ENCODE measurements at regions not wholly inside any gene's neighbourhood (a gene's known extent, or its start where the extent isn't known, plus 50 kb on each side); places are given as distances from the start of the nearest gene placed in this dataset.

- no peak for DNase-seq
- no peak overlapping the region for H2AFZ ChIP-seq (ENCODE audit: low read length)
- no peak overlapping the region for H3K27ac ChIP-seq (ENCODE audit: low read length)
- H3K4me3 ChIP-seq (ENCODE audit: low read length) = no peak overlapping the region
- H4K20me1 ChIP-seq (ENCODE audit: insufficient read depth, low read depth, low read length) = no peaks in the 10 kb centered on the region
- no peaks in the 10 kb centered on the region for H3K4me1 ChIP-seq (ENCODE audit: low read length)
- H3K9me3 ChIP-seq (ENCODE audit: low read length) = no peaks in the 10 kb centered on the region
- H3K79me2 ChIP-seq (ENCODE audit: low read length) = no peaks in the 10 kb centered on the region
- no peak overlapping the region for H3K9ac ChIP-seq (ENCODE audit: low read length)
- no peaks in the 10 kb centered on the region for H3K27me3 ChIP-seq (ENCODE audit: low read length)
- no peaks in the 10 kb centered on the region for H3K9me2 ChIP-seq (replicated peaks; ENCODE audit: insufficient read depth, low read length)
- no peaks in the 10 kb centered on the region for H3K36me3 ChIP-seq (ENCODE audit: insufficient read depth, low read length)
- H3K4me2 ChIP-seq (ENCODE audit: low read depth, low read length, poor library complexity, severe bottlenecking) = no peak overlapping the region
These were observed 221.9 kb upstream of the CDH4 start for GRCh38 chr20:61030130-61030529.

GRCh38 chr20:61031101-61031830, 220.8 kb upstream of the CDH4 start:
- Histone ChIP-seq H3K36me3 (ENCODE audit: insufficient read depth, low read length) (no peaks in the 10 kb centered on the region), H3K27ac (ENCODE audit: low read length) (no peak overlapping the region), H3K4me3 (ENCODE audit: low read length) (no peak overlapping the region), H3K9ac (ENCODE audit: low read length) (no peak overlapping the region), H3K9me3 (ENCODE audit: low read length) (no peaks in the 10 kb centered on the region), H2AFZ (ENCODE audit: low read length) (no peak overlapping the region), H3K79me2 (ENCODE audit: low read length) (no peaks in the 10 kb centered on the region), H3K9me2 (replicated peaks; ENCODE audit: insufficient read depth, low read length) (no peaks in the 10 kb centered on the region; the same call in 1 of the 2 replicates), H3K27me3 (ENCODE audit: low read length) (no peaks in the 10 kb centered on the region), H3K4me2 (ENCODE audit: low read depth, low read length, poor library complexity, severe bottlenecking) (no peak overlapping the region), H4K20me1 (ENCODE audit: insufficient read depth, low read depth, low read length) (no peaks in the 10 kb centered on the region), H3K4me1 (ENCODE audit: low read length) (no peaks in the 10 kb centered on the region)
- no peak for DNase-seq

GRCh38 chr20:61037498-61037897, 214.6 kb upstream of the CDH4 start:
- H4K20me1 ChIP-seq (ENCODE audit: insufficient read depth, low read depth, low read length) = no peaks in the 10 kb centered on the region
- H3K9me2 ChIP-seq (replicated peaks; ENCODE audit: insufficient read depth, low read length) = no peaks in the 10 kb centered on the region; the same call in 1 of the 2 replicates
- H3K9me3 ChIP-seq (ENCODE audit: low read length) = peaks cover 3% of the 10 kb centered on the region
- no peak overlapping the region for H3K27ac ChIP-seq (ENCODE audit: low read length)
- H3K79me2 ChIP-seq (ENCODE audit: low read length) = no peaks in the 10 kb centered on the region
- H3K36me3 ChIP-seq (ENCODE audit: insufficient read depth, low read length) = no peaks in the 10 kb centered on the region
- no peak overlapping the region for H3K4me3 ChIP-seq (ENCODE audit: low read length)
- H2AFZ ChIP-seq (ENCODE audit: low read length) = no peak overlapping the region
- no peak overlapping the region for H3K9ac ChIP-seq (ENCODE audit: low read length)
- no peak overlapping the region for H3K4me2 ChIP-seq (ENCODE audit: low read depth, low read length, poor library complexity, severe bottlenecking)
- DNase-seq = no peak
- no peaks in the 10 kb centered on the region for H3K27me3 ChIP-seq (ENCODE audit: low read length)
- no peaks in the 10 kb centered on the region for H3K4me1 ChIP-seq (ENCODE audit: low read length)

GRCh38 chr20:61041481-61041880, 210.6 kb upstream of the CDH4 start:
- Histone ChIP-seq H3K27ac (ENCODE audit: low read length) (no peak overlapping the region), H3K4me2 (ENCODE audit: low read depth, low read length, poor library complexity, severe bottlenecking) (no peak overlapping the region)
- no peak for DNase-seq

GRCh38 chr20:61042506-61043385, 209.3 kb upstream of the CDH4 start:
- no peak overlapping the region for H3K27ac ChIP-seq (ENCODE audit: low read length)
- no peaks in the 10 kb centered on the region for H3K4me1 ChIP-seq (ENCODE audit: low read length)
- H3K4me2 ChIP-seq (ENCODE audit: low read depth, low read length, poor library complexity, severe bottlenecking) = no peak overlapping the region
- H3K4me3 ChIP-seq (ENCODE audit: low read length) = no peak overlapping the region
- no peaks in the 10 kb centered on the region for H3K79me2 ChIP-seq (ENCODE audit: low read length)
- H3K9me3 ChIP-seq (ENCODE audit: low read length) = peaks cover 4% of the 10 kb centered on the region; the same call in 1 of the 2 replicates
- no peaks in the 10 kb centered on the region for H3K9me2 ChIP-seq (replicated peaks; ENCODE audit: insufficient read depth, low read length)
- H3K9ac ChIP-seq (ENCODE audit: low read length) = no peak overlapping the region
- no peaks in the 10 kb centered on the region for H3K27me3 ChIP-seq (ENCODE audit: low read length)
- no peaks in the 10 kb centered on the region for H3K36me3 ChIP-seq (ENCODE audit: insufficient read depth, low read length)
- H2AFZ ChIP-seq (ENCODE audit: low read length) = no peak overlapping the region
- no peaks in the 10 kb centered on the region for H4K20me1 ChIP-seq (ENCODE audit: insufficient read depth, low read depth, low read length)
- no peak for DNase-seq

More at GRCh38 chr20:61041481-61041880, 210.6 kb upstream of the CDH4 start:
- Histone ChIP-seq H3K9ac (ENCODE audit: low read length) (no peak overlapping the region), H3K9me2 (replicated peaks; ENCODE audit: insufficient read depth, low read length) (no peaks in the 10 kb centered on the region), H3K9me3 (ENCODE audit: low read length) (peaks cover 7% of the 10 kb centered on the region), H3K79me2 (ENCODE audit: low read length) (no peaks in the 10 kb centered on the region), H2AFZ (ENCODE audit: low read length) (no peak overlapping the region), H3K36me3 (ENCODE audit: insufficient read depth, low read length) (no peaks in the 10 kb centered on the region), H3K4me3 (ENCODE audit: low read length) (no peak overlapping the region), H3K27me3 (ENCODE audit: low read length) (no peaks in the 10 kb centered on the region), H4K20me1 (ENCODE audit: insufficient read depth, low read depth, low read length) (no peaks in the 10 kb centered on the region), H3K4me1 (ENCODE audit: low read length) (no peaks in the 10 kb centered on the region)

GRCh38 chr20:61043681-61044080, 208.4 kb upstream of the CDH4 start:
- Histone ChIP-seq H3K9me2 (replicated peaks; ENCODE audit: insufficient read depth, low read length) (no peaks in the 10 kb centered on the region), H3K27ac (ENCODE audit: low read length) (no peak overlapping the region), H3K79me2 (ENCODE audit: low read length) (no peaks in the 10 kb centered on the region), H3K9me3 (ENCODE audit: low read length) (peaks cover 4% of the 10 kb centered on the region; the same call in 1 of the 2 replicates), H3K4me2 (ENCODE audit: low read depth, low read length, poor library complexity, severe bottlenecking) (no peak overlapping the region), H3K36me3 (ENCODE audit: insufficient read depth, low read length) (no peaks in the 10 kb centered on the region), H3K27me3 (ENCODE audit: low read length) (no peaks in the 10 kb centered on the region), H4K20me1 (ENCODE audit: insufficient read depth, low read depth, low read length) (no peaks in the 10 kb centered on the region), H3K4me3 (ENCODE audit: low read length) (no peak overlapping the region), H2AFZ (ENCODE audit: low read length) (no peak overlapping the region), H3K9ac (ENCODE audit: low read length) (no peak overlapping the region), H3K4me1 (ENCODE audit: low read length) (no peaks in the 10 kb centered on the region)
- no peak for DNase-seq

GRCh38 chr20:61044499-61044898, 207.6 kb upstream of the CDH4 start:
- Histone ChIP-seq H3K27me3 (ENCODE audit: low read length) (no peaks in the 10 kb centered on the region), H3K9me3 (ENCODE audit: low read length) (peaks cover 4% of the 10 kb centered on the region; the same call in 1 of the 2 replicates)

GRCh38 chr20:61045091-61045490, 207.0 kb upstream of the CDH4 start:
- no peak overlapping the region for H2AFZ ChIP-seq (ENCODE audit: low read length)
- no peaks in the 10 kb centered on the region for H3K4me1 ChIP-seq (ENCODE audit: low read length)
- peaks cover 4% of the 10 kb centered on the region; the same call in 1 of the 2 replicates for H3K9me3 ChIP-seq (ENCODE audit: low read length)
- H3K27ac ChIP-seq (ENCODE audit: low read length) = no peak overlapping the region
- no peak overlapping the region for H3K9ac ChIP-seq (ENCODE audit: low read length)
- no peaks in the 10 kb centered on the region for H3K9me2 ChIP-seq (replicated peaks; ENCODE audit: insufficient read depth, low read length)
- H3K27me3 ChIP-seq (ENCODE audit: low read length) = no peaks in the 10 kb centered on the region
- H3K36me3 ChIP-seq (ENCODE audit: insufficient read depth, low read length) = no peaks in the 10 kb centered on the region
- no peaks in the 10 kb centered on the region for H4K20me1 ChIP-seq (ENCODE audit: insufficient read depth, low read depth, low read length)
- H3K79me2 ChIP-seq (ENCODE audit: low read length) = no peaks in the 10 kb centered on the region
- no peak for DNase-seq
- no peak overlapping the region for H3K4me2 ChIP-seq (ENCODE audit: low read depth, low read length, poor library complexity, severe bottlenecking)
- no peak overlapping the region for H3K4me3 ChIP-seq (ENCODE audit: low read length)

More at GRCh38 chr20:61044499-61044898, 207.6 kb upstream of the CDH4 start:
- no peak overlapping the region for H2AFZ ChIP-seq (ENCODE audit: low read length)
- no peak overlapping the region for H3K4me3 ChIP-seq (ENCODE audit: low read length)
- peak; percentile 49 for DNase-seq
- H4K20me1 ChIP-seq (ENCODE audit: insufficient read depth, low read depth, low read length) = no peaks in the 10 kb centered on the region
- no peaks in the 10 kb centered on the region for H3K4me1 ChIP-seq (ENCODE audit: low read length)
- H3K36me3 ChIP-seq (ENCODE audit: insufficient read depth, low read length) = no peaks in the 10 kb centered on the region
- no peak overlapping the region for H3K9ac ChIP-seq (ENCODE audit: low read length)
- H3K4me2 ChIP-seq (ENCODE audit: low read depth, low read length, poor library complexity, severe bottlenecking) = no peak overlapping the region
- no peaks in the 10 kb centered on the region for H3K9me2 ChIP-seq (replicated peaks; ENCODE audit: insufficient read depth, low read length)
- no peaks in the 10 kb centered on the region for H3K79me2 ChIP-seq (ENCODE audit: low read length)
- no peak overlapping the region for H3K27ac ChIP-seq (ENCODE audit: low read length)
